Peyer's patch (tissue), 4 donors: ENCODE measurements at regions not wholly inside any gene's neighbourhood (a gene's known extent, or its start where the extent isn't known, plus 50 kb on each side); places are given as distances from the start of the nearest gene placed in this dataset.
A peak's percentile ranks its signal among the peaks of the same experiment; 100 is the strongest.
"Not testable (repeated sequence)": the region's sequence is repeated elsewhere in the genome, so short reads cannot be mapped to it uniquely, and the experiment has no call there.

Experiments
- DNase-seq, 3 donors: peaks; one replicate each; pipeline ENCODE4 v3.0.0-alpha.2; 2017 to 2019
- H3K27ac ChIP-seq, 4 donors: fragments of 200-600 bp; sonication (generic); one replicate each; pipeline ENCODE4 v1.5.1; 2016 to 2019
- H3K27me3 ChIP-seq, 2 donors: fragments of 200-600 bp; sonication (generic); one replicate each; pipeline ENCODE4 v1.5.1; 2019
- H3K36me3 ChIP-seq, 3 donors: fragments of 200-600 bp; sonication (generic); one replicate each; pipeline ENCODE4 v1.5.1; 2016 to 2019
- H3K4me1 ChIP-seq, 4 donors: fragments of 200-600 bp; sonication (generic); one replicate each; pipeline ENCODE4 v1.5.1; 2016 to 2019
- H3K4me3 ChIP-seq, 4 donors: fragments of 200-600 bp; sonication (generic); 1 replicate in 3 of 4; 2 replicates in 1 of 4; pipeline ENCODE4 v1.5.1; 2016 to 2019; ENCODE audit warnings: mild to moderate bottlenecking in 1 of 4
- H3K9me3 ChIP-seq, 4 donors: fragments of 200-600 bp; sonication (generic); one replicate each; pipeline ENCODE4 v1.5.1; 2016 to 2019; ENCODE audit warnings: mild to moderate bottlenecking in 1 of 4
- POLR2A ChIP-seq, 2 donors: fragments of 450-650 bp; IDR thresholded peaks; one replicate each; pipeline ENCODE4 v1.5.1; 2017; ENCODE audit warnings: antibody characterized with exemption in 2 of 2, mild to moderate bottlenecking in 2 of 2, moderate library complexity in 2 of 2
- TF ChIP-seq, protein P1 (sequence below), 6 experiments: fragments of 450-650 bp in 4 of 6; fragments of 200-600 bp in 2 of 6; sonication (generic) in 1 of 6; IDR thresholded peaks; one replicate each; pipeline ENCODE4 v1.5.1; 2017 to 2019; ENCODE audit warnings: antibody characterized with exemption in 6 of 6, mild to moderate bottlenecking in 3 of 6, moderate library complexity in 1 of 6

DNA sequence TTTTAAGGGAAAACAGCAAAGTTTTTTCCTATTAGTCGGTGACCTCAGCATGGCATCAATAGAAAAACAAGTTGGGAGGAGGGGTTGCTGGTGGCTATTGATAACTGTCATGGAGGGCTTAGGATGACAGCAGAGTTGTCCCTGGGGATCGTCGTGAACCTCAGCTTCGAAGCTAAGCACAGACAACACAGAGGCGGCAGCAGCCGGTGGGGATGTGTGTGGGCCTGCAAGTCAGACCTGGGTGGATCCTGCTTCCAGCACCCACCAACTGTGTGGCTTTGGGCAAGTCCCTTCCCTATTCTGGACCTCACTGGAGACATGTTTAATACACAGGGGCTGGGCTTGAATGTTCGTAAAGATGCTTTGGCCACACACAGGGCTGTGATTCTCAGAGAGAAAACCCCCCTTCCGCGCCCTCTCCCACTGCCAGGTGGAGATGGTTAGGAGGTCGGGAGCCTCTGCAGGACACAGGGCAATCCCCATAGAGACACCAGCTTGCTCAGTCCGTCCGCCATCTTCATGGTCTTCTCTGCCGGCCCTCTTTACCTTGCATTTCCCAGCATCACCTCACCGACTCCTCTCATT, 83.1 kb upstream of the TOX2 start:
- no peak for DNase-seq
- no peak for TF ChIP-seq POLR2A (IDR thresholded peaks at IDR 0.05)
- TF ChIP-seq, protein P1, sequence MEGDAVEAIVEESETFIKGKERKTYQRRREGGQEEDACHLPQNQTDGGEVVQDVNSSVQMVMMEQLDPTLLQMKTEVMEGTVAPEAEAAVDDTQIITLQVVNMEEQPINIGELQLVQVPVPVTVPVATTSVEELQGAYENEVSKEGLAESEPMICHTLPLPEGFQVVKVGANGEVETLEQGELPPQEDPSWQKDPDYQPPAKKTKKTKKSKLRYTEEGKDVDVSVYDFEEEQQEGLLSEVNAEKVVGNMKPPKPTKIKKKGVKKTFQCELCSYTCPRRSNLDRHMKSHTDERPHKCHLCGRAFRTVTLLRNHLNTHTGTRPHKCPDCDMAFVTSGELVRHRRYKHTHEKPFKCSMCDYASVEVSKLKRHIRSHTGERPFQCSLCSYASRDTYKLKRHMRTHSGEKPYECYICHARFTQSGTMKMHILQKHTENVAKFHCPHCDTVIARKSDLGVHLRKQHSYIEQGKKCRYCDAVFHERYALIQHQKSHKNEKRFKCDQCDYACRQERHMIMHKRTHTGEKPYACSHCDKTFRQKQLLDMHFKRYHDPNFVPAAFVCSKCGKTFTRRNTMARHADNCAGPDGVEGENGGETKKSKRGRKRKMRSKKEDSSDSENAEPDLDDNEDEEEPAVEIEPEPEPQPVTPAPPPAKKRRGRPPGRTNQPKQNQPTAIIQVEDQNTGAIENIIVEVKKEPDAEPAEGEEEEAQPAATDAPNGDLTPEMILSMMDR (IDR thresholded peaks at IDR 0.05): no peak
- no peak overlapping the region for H3K4me3 ChIP-seq
- no peak overlapping the region for H3K27ac ChIP-seq
- H3K27me3 ChIP-seq: no peaks in the 10 kb centered on the region
- no peaks in the 10 kb centered on the region for H3K36me3 ChIP-seq
- no peaks in the 10 kb centered on the region for H3K4me1 ChIP-seq
- peaks cover 0 to 4% (median 0%) of the 10 kb centered on the region in 4 donors for H3K9me3 ChIP-seq

DNA sequence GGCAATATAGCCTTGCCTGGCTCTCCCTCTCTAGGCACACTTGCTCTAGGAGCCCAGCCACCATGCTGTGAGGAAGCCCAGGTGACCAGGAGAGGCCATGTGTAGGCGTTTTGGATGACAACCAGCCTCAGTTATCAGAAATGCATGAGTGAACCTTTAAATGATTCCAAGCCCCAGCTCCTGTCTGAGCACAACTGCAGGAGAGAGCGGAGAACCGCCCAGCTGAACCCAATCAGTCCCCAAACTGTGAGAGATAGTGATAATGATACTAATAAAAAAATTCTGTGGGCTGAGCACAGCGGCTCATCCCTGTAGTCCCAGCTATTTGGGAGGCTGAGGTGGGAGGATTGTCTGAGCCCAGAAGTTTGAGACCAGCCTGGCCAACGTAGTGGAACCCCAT, 83.8 kb upstream of the TOX2 start:
- Histone ChIP-seq H3K9me3 (peaks cover 0 to 4% (median 0%) of the 10 kb centered on the region in 4 donors), H3K27ac (no peak overlapping the region), H3K4me3 (no peak overlapping the region), H3K36me3 (no peaks in the 10 kb centered on the region), H3K4me1 (no peaks in the 10 kb centered on the region), H3K27me3 (no peaks in the 10 kb centered on the region)
- DNase-seq: no peak
- TF ChIP-seq, protein P1 (IDR thresholded peaks at IDR 0.05): no peak
- no peak for TF ChIP-seq POLR2A (IDR thresholded peaks at IDR 0.05)

DNA sequence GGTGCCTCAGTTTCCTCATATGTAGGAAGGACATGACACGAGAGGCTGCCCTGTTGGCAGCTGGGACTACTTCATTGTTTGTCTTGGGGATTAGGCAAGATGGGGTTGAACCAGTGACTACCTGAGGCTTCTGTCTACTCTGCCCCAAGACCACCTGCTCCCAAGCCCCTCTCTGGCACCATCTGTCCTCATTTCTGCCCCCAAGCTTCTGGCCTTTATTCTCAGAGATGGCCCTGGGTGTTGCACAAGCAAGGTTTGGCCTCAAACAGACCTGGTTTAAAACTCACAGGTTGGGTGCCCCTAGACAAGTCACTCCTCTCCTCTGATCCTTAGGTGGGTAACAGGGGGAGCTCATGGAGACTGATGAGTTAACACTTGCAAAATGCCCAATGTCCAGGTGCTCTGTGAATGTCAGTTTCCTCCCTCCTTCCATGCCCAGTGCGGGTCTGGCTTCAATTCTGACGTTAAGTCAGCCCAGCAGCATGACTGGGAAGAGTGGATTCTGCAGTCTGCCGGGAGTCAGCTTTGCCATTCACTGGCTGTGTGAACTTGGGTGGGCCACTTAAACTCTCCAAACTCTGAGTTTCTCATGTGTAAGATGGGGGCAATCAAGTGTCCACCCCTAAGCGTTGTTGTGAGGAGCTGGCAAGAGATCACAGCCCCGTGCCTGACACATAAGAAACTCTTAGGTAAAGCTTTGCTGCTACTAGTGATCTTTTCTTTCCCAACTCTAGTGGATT, 84.5 kb upstream of the TOX2 start:
- no peaks in the 10 kb centered on the region for H3K36me3 ChIP-seq
- no peaks in the 10 kb centered on the region for H3K4me1 ChIP-seq
- H3K27me3 ChIP-seq: no peaks in the 10 kb centered on the region
- no peak for DNase-seq
- TF ChIP-seq, protein P1 (IDR thresholded peaks at IDR 0.05): no peak
- TF ChIP-seq POLR2A (IDR thresholded peaks at IDR 0.05): no peak
- H3K4me3 ChIP-seq: no peak overlapping the region
- H3K27ac ChIP-seq: no peak overlapping the region
- peaks cover 0 to 4% (median 0%) of the 10 kb centered on the region in 4 donors for H3K9me3 ChIP-seq

DNA sequence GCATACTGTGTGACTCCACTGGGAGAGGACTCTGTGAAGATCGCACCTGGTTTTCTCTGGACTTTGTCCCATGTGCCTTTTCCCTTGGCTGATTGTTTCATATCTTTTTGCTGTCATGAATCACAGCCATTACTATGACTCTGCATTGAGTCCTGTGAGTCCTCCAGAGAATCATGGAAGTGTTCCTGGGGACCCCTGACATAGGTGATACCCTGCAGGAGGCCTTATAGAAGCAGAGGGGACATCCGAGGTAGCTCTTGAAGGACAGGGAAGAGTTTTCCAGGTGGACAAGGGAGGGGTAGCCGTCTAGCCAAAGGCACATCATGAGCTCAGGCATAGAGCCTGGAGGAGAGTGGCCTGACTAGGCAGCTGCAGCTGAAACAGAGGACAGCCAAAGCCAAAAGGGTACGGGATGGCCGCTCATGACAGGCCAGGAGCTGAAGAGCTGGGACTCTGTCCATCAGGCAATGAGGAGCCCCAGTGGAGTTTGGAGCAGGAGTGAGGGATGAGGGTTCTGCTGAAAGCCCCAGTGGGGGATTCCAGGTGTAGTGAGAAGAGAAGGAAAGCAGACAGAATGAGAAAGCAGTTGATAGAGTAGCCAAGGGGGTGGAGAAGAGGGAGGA, 86.6 kb upstream of the TOX2 start:
- H3K4me3 ChIP-seq: no peak overlapping the region
- H3K4me1 ChIP-seq: no peaks in the 10 kb centered on the region
- H3K27me3 ChIP-seq: no peaks in the 10 kb centered on the region
- no peak overlapping the region for H3K27ac ChIP-seq
- H3K9me3 ChIP-seq: peaks cover 0 to 4% (median 0%) of the 10 kb centered on the region in 4 donors
- no peak for DNase-seq
- TF ChIP-seq, protein P1 (IDR thresholded peaks at IDR 0.05): no peak
- TF ChIP-seq POLR2A (IDR thresholded peaks at IDR 0.05): no peak
- H3K36me3 ChIP-seq: no peaks in the 10 kb centered on the region

DNA sequence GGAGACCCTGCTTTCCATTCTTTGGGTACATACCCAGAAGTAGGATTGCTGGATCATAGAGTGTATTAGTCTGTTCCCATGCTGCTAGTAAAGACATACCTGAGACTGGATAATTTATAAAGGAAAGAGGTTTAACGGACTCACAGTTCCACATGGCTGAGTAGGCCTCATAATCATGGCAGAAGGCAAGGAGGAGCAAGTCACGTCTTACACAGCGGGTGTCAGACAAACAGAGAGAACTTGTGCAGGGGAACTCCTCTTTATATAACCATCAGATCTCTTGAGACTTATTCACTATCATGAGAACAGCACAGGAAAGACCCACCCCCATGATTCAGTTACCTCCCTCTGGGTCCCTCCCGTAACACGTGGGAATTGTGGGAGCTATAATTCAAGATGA, 87.7 kb upstream of the TOX2 start:
- H3K9me3 ChIP-seq, DNase-seq, H3K36me3 ChIP-seq, H3K27ac ChIP-seq, H3K4me1 ChIP-seq, H3K4me3 ChIP-seq, H3K27me3 ChIP-seq: not testable (repeated sequence)

DNA sequence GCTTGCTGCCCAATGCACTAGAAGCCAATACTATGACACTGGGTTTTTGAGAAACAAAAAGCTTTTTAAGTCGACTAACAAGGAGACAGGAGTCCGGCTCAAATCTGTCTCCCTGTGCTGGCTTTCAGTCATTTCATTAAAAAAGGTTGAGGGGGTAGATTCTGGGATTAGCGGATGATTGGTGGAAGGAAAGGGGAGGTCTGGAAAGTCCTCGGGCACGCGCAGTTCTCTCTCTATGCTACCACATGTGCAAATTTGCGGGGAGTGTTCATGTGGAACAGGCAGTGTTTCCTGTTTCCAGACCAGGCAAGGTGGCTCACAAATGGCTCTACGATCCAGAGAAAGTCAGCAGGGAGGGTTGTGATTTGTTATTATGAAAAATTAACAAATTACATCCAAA, 89.1 kb upstream of the TOX2 start:
- Histone ChIP-seq H3K27me3 (no peaks in the 10 kb centered on the region), H3K4me1 (no peaks in the 10 kb centered on the region), H3K36me3 (no peaks in the 10 kb centered on the region), H3K9me3 (peaks cover 0 to under 1% (median 0%) of the 10 kb centered on the region in 4 donors), H3K27ac (no peak overlapping the region), H3K4me3 (no peak overlapping the region)
- peak in 1 of 3 donors; percentile 44 for DNase-seq
- TF ChIP-seq, protein P1 (IDR thresholded peaks at IDR 0.05): no peak
- no peak for TF ChIP-seq POLR2A (IDR thresholded peaks at IDR 0.05)
